ENCODE measurements at regions not wholly inside any gene's neighbourhood (a gene's known extent, or its start where the extent isn't known, plus 50 kb on each side); places are given as distances from the start of the nearest gene placed in this dataset.
A peak's percentile ranks its signal among the peaks of the same experiment; 100 is the strongest.
"Not testable (repeated sequence)": the region's sequence is repeated elsewhere in the genome, so short reads cannot be mapped to it uniquely, and the experiment has no call there.

GRCh38 chr7:73918926-73919693 is 58.2 kb downstream of the TMEM270 start:
- H2BK15ac ChIP-seq (replicated peaks; ENCODE audit: low read depth) = no peak overlapping the region
- no peak overlapping the region for H2BK120ac ChIP-seq (ENCODE audit: low read depth, low read length)
- no peak overlapping the region for H2AK5ac ChIP-seq (ENCODE audit: low read length)
- no peak overlapping the region for H3K23ac ChIP-seq (ENCODE audit: low read length)
- no CpG with 5 or more reads among the region's 18 CpGs for WGBS (ENCODE audit: extremely low coverage, insufficient coverage, low lambda C conversion rate)
- H3K4me3 ChIP-seq (ENCODE audit: low read length) = no peak overlapping the region
- no peak overlapping the region for H4K5ac ChIP-seq (ENCODE audit: low read length)
- H3K36me3 ChIP-seq (ENCODE audit: control insufficient read depth, insufficient read depth, low read length) = no peaks in the 10 kb centered on the region
- no peaks in the 10 kb centered on the region for H3K79me1 ChIP-seq (ENCODE audit: low read length)
- H3K27ac ChIP-seq (ENCODE audit: low read depth, low read length) = no peak overlapping the region
- peak overlapping the region; percentile 16 for H3K4me2 ChIP-seq (ENCODE audit: low read length)
- H3K9ac ChIP-seq (ENCODE audit: low read length) = peak overlapping the region; percentile 35
- peak; percentile 73 for DNase-seq
- peak overlapping the region; percentile 82 for H3K56ac ChIP-seq (ENCODE audit: low read length)
- no peak overlapping the region for H4K8ac ChIP-seq (ENCODE audit: low read depth, low read length)
- peaks cover 2% of the 10 kb centered on the region for H3K4me1 ChIP-seq (ENCODE audit: control insufficient read depth, low read depth, low read length)
- H3K18ac ChIP-seq (ENCODE audit: low read length) = peak overlapping the region; percentile 11
- no peaks in the 10 kb centered on the region for H3K79me2 ChIP-seq (ENCODE audit: control insufficient read depth, insufficient read depth, low read length)
- no peak overlapping the region for H2BK5ac ChIP-seq (ENCODE audit: low read length)
- H3K27me3 ChIP-seq (ENCODE audit: insufficient read depth, low read length, poor library complexity) = no peaks in the 10 kb centered on the region
- H3K4ac ChIP-seq (ENCODE audit: low read depth, low read length) = peak overlapping the region; percentile 21

- H3K27ac ChIP-seq (ENCODE audit: low read depth, low read length) = no peak overlapping the region
- H3K4me3 ChIP-seq (ENCODE audit: low read length) = no peak overlapping the region
These were observed 58.9 kb downstream of the TMEM270 start for GRCh38 chr7:73919694-73920375.

GRCh38 chr7:73920406-73921134 is 59.6 kb downstream of the TMEM270 start:
- Histone ChIP-seq H3K56ac (ENCODE audit: low read length) (peak overlapping the region; percentile 15), H4K5ac (ENCODE audit: low read length) (no peak overlapping the region), H3K9ac (ENCODE audit: low read length) (no peak overlapping the region), H3K4me3 (ENCODE audit: low read length) (no peak overlapping the region), H3K4me1 (ENCODE audit: control insufficient read depth, low read depth, low read length) (peaks cover 2% of the 10 kb centered on the region), H4K8ac (ENCODE audit: low read depth, low read length) (no peak overlapping the region), H3K79me2 (ENCODE audit: control insufficient read depth, insufficient read depth, low read length) (no peaks in the 10 kb centered on the region), H3K27me3 (ENCODE audit: insufficient read depth, low read length, poor library complexity) (no peaks in the 10 kb centered on the region), H3K27ac (ENCODE audit: low read depth, low read length) (no peak overlapping the region), H2BK15ac (replicated peaks; ENCODE audit: low read depth) (no peak overlapping the region), H2BK120ac (ENCODE audit: low read depth, low read length) (no peak overlapping the region), H2BK5ac (ENCODE audit: low read length) (no peak overlapping the region), H3K79me1 (ENCODE audit: low read length) (no peaks in the 10 kb centered on the region), H3K36me3 (ENCODE audit: control insufficient read depth, insufficient read depth, low read length) (no peaks in the 10 kb centered on the region), H2AK5ac (ENCODE audit: low read length) (no peak overlapping the region), H3K4ac (ENCODE audit: low read depth, low read length) (no peak overlapping the region), H3K4me2 (ENCODE audit: low read length) (no peak overlapping the region), H3K23ac (ENCODE audit: low read length) (no peak overlapping the region), H3K18ac (ENCODE audit: low read length) (no peak overlapping the region)
- no CpG with 5 or more reads among the region's 22 CpGs for WGBS (ENCODE audit: extremely low coverage, insufficient coverage, low lambda C conversion rate)
- DNase-seq = no peak

More at GRCh38 chr7:73919694-73920375, 58.9 kb downstream of the TMEM270 start:
- H3K9ac ChIP-seq (ENCODE audit: low read length) = peak overlapping the region; percentile 35
- no CpG with 5 or more reads among the region's 9 CpGs for WGBS (ENCODE audit: extremely low coverage, insufficient coverage, low lambda C conversion rate)
- H3K18ac ChIP-seq (ENCODE audit: low read length) = peak overlapping the region; percentile 11
- H2BK15ac ChIP-seq (replicated peaks; ENCODE audit: low read depth) = no peak overlapping the region
- H2BK5ac ChIP-seq (ENCODE audit: low read length) = no peak overlapping the region
- H3K27me3 ChIP-seq (ENCODE audit: insufficient read depth, low read length, poor library complexity) = no peaks in the 10 kb centered on the region
- no peak for DNase-seq
- H3K79me2 ChIP-seq (ENCODE audit: control insufficient read depth, insufficient read depth, low read length) = no peaks in the 10 kb centered on the region
- no peak overlapping the region for H4K8ac ChIP-seq (ENCODE audit: low read depth, low read length)
- H4K5ac ChIP-seq (ENCODE audit: low read length) = no peak overlapping the region
- peaks cover 2% of the 10 kb centered on the region for H3K4me1 ChIP-seq (ENCODE audit: control insufficient read depth, low read depth, low read length)
- no peak overlapping the region for H3K23ac ChIP-seq (ENCODE audit: low read length)
- no peak overlapping the region for H2AK5ac ChIP-seq (ENCODE audit: low read length)
- no peaks in the 10 kb centered on the region for H3K36me3 ChIP-seq (ENCODE audit: control insufficient read depth, insufficient read depth, low read length)
- H3K56ac ChIP-seq (ENCODE audit: low read length) = peak overlapping the region; percentile 82
- H3K4me2 ChIP-seq (ENCODE audit: low read length) = no peak overlapping the region
- no peaks in the 10 kb centered on the region for H3K79me1 ChIP-seq (ENCODE audit: low read length)
- H2BK120ac ChIP-seq (ENCODE audit: low read depth, low read length) = no peak overlapping the region
- H3K4ac ChIP-seq (ENCODE audit: low read depth, low read length) = peak overlapping the region; percentile 21

GRCh38 chr7:73921623-73922528 is 60.9 kb downstream of the TMEM270 start:
- WGBS (ENCODE audit: extremely low coverage, insufficient coverage, low lambda C conversion rate) = no CpG with 5 or more reads among the region's 15 CpGs
- Histone ChIP-seq H3K27ac (ENCODE audit: low read depth, low read length) (no peak overlapping the region), H3K4me1 (ENCODE audit: control insufficient read depth, low read depth, low read length) (peaks cover 2% of the 10 kb centered on the region)

GRCh38 chr7:73928644-73929043 is 67.7 kb downstream of the TMEM270 start:
- not testable (repeated sequence) for H3K27me3 ChIP-seq (ENCODE audit: insufficient read depth, low read length, poor library complexity); DNase-seq; H3K4me1 ChIP-seq (ENCODE audit: control insufficient read depth, low read depth, low read length); H2BK120ac ChIP-seq (ENCODE audit: low read depth, low read length); H3K36me3 ChIP-seq (ENCODE audit: control insufficient read depth, insufficient read depth, low read length); H3K23ac ChIP-seq (ENCODE audit: low read length); H2BK5ac ChIP-seq (ENCODE audit: low read length); H3K4ac ChIP-seq (ENCODE audit: low read depth, low read length); H3K56ac ChIP-seq (ENCODE audit: low read length); H3K4me2 ChIP-seq (ENCODE audit: low read length); H3K79me2 ChIP-seq (ENCODE audit: control insufficient read depth, insufficient read depth, low read length); H4K8ac ChIP-seq (ENCODE audit: low read depth, low read length); H4K5ac ChIP-seq (ENCODE audit: low read length); H3K9ac ChIP-seq (ENCODE audit: low read length); H3K79me1 ChIP-seq (ENCODE audit: low read length); H3K4me3 ChIP-seq (ENCODE audit: low read length); H3K27ac ChIP-seq (ENCODE audit: low read depth, low read length); H2BK15ac ChIP-seq (replicated peaks; ENCODE audit: low read depth); H3K18ac ChIP-seq (ENCODE audit: low read length); H2AK5ac ChIP-seq (ENCODE audit: low read length)
- no CpG with 5 or more reads among the region's 9 CpGs for WGBS (ENCODE audit: extremely low coverage, insufficient coverage, low lambda C conversion rate)

More at GRCh38 chr7:73921623-73922528, 60.9 kb downstream of the TMEM270 start:
- Histone ChIP-seq H3K9ac (ENCODE audit: low read length) (no peak overlapping the region), H2AK5ac (ENCODE audit: low read length) (no peak overlapping the region), H3K23ac (ENCODE audit: low read length) (no peak overlapping the region), H2BK120ac (ENCODE audit: low read depth, low read length) (no peak overlapping the region), H3K4ac (ENCODE audit: low read depth, low read length) (no peak overlapping the region), H4K5ac (ENCODE audit: low read length) (no peak overlapping the region), H3K79me2 (ENCODE audit: control insufficient read depth, insufficient read depth, low read length) (no peaks in the 10 kb centered on the region), H3K4me3 (ENCODE audit: low read length) (no peak overlapping the region), H2BK5ac (ENCODE audit: low read length) (no peak overlapping the region), H3K36me3 (ENCODE audit: control insufficient read depth, insufficient read depth, low read length) (no peaks in the 10 kb centered on the region), H3K18ac (ENCODE audit: low read length) (no peak overlapping the region), H3K4me2 (ENCODE audit: low read length) (no peak overlapping the region), H3K27me3 (ENCODE audit: insufficient read depth, low read length, poor library complexity) (no peaks in the 10 kb centered on the region), H3K79me1 (ENCODE audit: low read length) (no peaks in the 10 kb centered on the region), H2BK15ac (replicated peaks; ENCODE audit: low read depth) (no peak overlapping the region), H3K56ac (ENCODE audit: low read length) (no peak overlapping the region), H4K8ac (ENCODE audit: low read depth, low read length) (no peak overlapping the region)
- DNase-seq = no peak
